Endodermal cell (in vitro differentiated cells): ENCODE measurements at regions not wholly inside any gene's neighbourhood (a gene's known extent, or its start where the extent isn't known, plus 50 kb on each side); places are given as distances from the start of the nearest gene placed in this dataset.
"Not testable (repeated sequence)": the region's sequence is repeated elsewhere in the genome, so short reads cannot be mapped to it uniquely, and the experiment has no call there.

Experiments used
- DNase-seq: peaks from one replicate; pipeline ENCODE4 v3.0.0-alpha.2; 2017
- H3K27ac ChIP-seq: 2 replicates; pipeline ENCODE4 v1.5.1; 2013; ENCODE audit warnings: mild to moderate bottlenecking, low read depth, low read length, moderate library complexity
- H3K27me3 ChIP-seq: 2 replicates; pipeline ENCODE4 v1.6.1; 2013; ENCODE audit warnings: mild to moderate bottlenecking, low read length, moderate library complexity; ENCODE audit not compliant: insufficient read depth, control insufficient read depth, poor library complexity, severe bottlenecking
- H3K36me3 ChIP-seq: 2 replicates; pipeline ENCODE4 v1.7.0; 2013; ENCODE audit warnings: mild to moderate bottlenecking, low read length, moderate library complexity; ENCODE audit not compliant: control insufficient read depth, insufficient read depth
- H3K4me1 ChIP-seq: one replicate; pipeline ENCODE4 v1.7.0; 2013; ENCODE audit warnings: low read length; ENCODE audit not compliant: control insufficient read depth, insufficient read depth
- H3K4me3 ChIP-seq: 2 replicates; pipeline ENCODE4 v1.5.1; 2013; ENCODE audit warnings: mild to moderate bottlenecking, low read length, moderate library complexity
- H3K9ac ChIP-seq: 2 replicates; pipeline ENCODE4 v1.6.1; 2013; ENCODE audit warnings: mild to moderate bottlenecking, low read length, moderate library complexity; ENCODE audit not compliant: poor library complexity, severe bottlenecking; ENCODE audit errors: extremely low read depth
- H3K9me3 ChIP-seq: 2 replicates; pipeline ENCODE4 v1.6.1; 2013; ENCODE audit warnings: mild to moderate bottlenecking, low read length, moderate library complexity; ENCODE audit not compliant: control insufficient read depth
- H3K27ac Mint-ChIP-seq: 2 replicates; pipeline ENCODE4 v1.8.0; 2020; ENCODE audit warnings: mixed read lengths
- H3K27me3 Mint-ChIP-seq: 2 replicates; pipeline ENCODE4 v1.8.0; 2021; ENCODE audit warnings: mild to moderate bottlenecking, mixed read lengths; ENCODE audit not compliant: insufficient read depth
- H3K36me3 Mint-ChIP-seq: 2 replicates; pipeline ENCODE4 v1.8.0; 2020; ENCODE audit warnings: low read depth, mixed read lengths
- H3K4me1 Mint-ChIP-seq: 2 replicates; pipeline ENCODE4 v1.8.0; 2020; ENCODE audit warnings: mixed read lengths
- H3K4me3 Mint-ChIP-seq: 2 replicates; pipeline ENCODE4 v1.8.0; 2020; ENCODE audit warnings: mild to moderate bottlenecking, moderate library complexity, mixed read lengths
- H3K9me3 Mint-ChIP-seq: 2 replicates; pipeline ENCODE4 v1.8.0; 2020; ENCODE audit warnings: mild to moderate bottlenecking, mixed read lengths
- WGBS, 2 experiments: methylation state at CpG; one replicate each; pipeline versions ENCODE4 v1.1.5 to v1.1.7; 2013; ENCODE audit warnings: missing lambda C conversion rate in 2 of 2, mixed read lengths in 1 of 2; ENCODE audit not compliant: insufficient coverage in 1 of 2, insufficient read length in 1 of 2; 5-methylcytosine and 5-hydroxymethylcytosine counted together
- TF ChIP-seq, protein P1 (sequence below): fragments of 200-600 bp; sonication (generic); conservative IDR thresholded peaks from 2 replicates; pipeline ENCODE4 v1.5.0; 2021; ENCODE audit warnings: antibody characterized with exemption, mild to moderate bottlenecking

DNA sequence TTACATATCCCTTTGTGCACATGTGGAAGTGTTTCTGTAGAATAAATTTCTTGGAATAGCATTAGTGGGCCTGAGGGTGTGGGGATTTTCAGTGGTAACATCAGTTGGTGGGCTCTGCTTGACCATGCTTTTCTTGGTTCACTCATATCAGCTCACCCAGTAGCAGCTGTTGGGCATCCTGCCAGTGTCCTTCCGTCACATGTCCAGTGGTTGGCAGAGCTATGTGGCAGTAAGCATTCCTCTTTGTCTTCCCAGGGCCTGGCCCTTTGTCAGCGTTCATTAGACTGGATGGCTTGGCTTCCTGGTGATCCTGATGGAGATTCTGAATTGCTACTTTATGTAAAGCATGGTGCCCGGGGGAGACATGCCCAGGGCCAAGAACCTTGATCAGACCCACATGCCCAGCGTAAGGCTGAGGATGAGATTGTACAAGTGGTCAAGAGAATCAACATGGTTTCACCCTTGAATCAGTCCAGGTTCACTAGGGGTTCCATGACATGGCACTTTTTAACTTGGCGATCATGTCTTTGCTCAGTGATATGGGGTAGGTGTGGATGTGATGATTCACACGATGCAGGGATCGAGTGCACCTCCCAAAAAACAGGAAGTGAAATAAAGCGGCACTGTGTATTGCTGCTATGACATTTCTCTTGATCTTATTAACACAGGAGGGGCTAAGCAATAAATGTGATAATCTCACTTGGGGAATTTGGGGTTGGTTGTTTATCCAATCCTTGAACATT is 72.1 kb upstream of the IGFBP7 start:
- H3K27me3 ChIP-seq = peaks cover 44% of the 10 kb centered on the region
- DNase-seq = no peak
- H3K27me3 Mint-ChIP-seq = peaks cover 44% of the 10 kb centered on the region
- no peak overlapping the region for H3K9ac ChIP-seq
- TF ChIP-seq, protein P1, sequence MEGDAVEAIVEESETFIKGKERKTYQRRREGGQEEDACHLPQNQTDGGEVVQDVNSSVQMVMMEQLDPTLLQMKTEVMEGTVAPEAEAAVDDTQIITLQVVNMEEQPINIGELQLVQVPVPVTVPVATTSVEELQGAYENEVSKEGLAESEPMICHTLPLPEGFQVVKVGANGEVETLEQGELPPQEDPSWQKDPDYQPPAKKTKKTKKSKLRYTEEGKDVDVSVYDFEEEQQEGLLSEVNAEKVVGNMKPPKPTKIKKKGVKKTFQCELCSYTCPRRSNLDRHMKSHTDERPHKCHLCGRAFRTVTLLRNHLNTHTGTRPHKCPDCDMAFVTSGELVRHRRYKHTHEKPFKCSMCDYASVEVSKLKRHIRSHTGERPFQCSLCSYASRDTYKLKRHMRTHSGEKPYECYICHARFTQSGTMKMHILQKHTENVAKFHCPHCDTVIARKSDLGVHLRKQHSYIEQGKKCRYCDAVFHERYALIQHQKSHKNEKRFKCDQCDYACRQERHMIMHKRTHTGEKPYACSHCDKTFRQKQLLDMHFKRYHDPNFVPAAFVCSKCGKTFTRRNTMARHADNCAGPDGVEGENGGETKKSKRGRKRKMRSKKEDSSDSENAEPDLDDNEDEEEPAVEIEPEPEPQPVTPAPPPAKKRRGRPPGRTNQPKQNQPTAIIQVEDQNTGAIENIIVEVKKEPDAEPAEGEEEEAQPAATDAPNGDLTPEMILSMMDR = no peak
- peaks cover 5% of the 10 kb centered on the region for H3K4me1 Mint-ChIP-seq
- no peak overlapping the region for H3K4me3 Mint-ChIP-seq
- H3K4me1 ChIP-seq = no peaks in the 10 kb centered on the region
- no peak overlapping the region for H3K4me3 ChIP-seq
- H3K36me3 ChIP-seq = no peaks in the 10 kb centered on the region
- H3K9me3 Mint-ChIP-seq = no peaks in the 10 kb centered on the region
- H3K9me3 ChIP-seq = no peaks in the 10 kb centered on the region
- WGBS, 2 experiments = 93% methylated on average over 6 to 8 of the region's 8 CpGs
- H3K36me3 Mint-ChIP-seq = no peaks in the 10 kb centered on the region
- H3K27ac Mint-ChIP-seq = no peak overlapping the region
- H3K27ac ChIP-seq = no peak overlapping the region

DNA sequence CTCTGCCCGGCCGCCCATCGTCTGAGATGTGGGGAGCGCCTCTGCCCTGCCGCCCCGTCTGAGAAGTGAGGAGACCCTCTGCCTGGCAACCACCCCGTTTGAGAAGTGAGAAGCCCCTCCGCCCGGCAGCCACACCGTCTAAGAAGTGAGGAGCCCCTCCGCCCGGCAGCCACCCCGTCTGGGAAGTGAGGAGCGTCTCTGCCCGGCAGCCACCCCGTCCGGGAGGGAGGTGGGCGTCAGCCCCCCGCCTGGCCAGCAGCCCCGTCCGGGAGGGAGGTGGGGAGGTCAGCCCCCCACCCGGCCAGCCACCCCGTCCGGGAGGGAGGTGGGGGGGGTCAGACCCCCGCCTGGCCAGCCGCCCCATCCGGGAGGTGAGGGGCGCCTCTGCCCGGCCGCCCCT is 63.0 kb upstream of the IGFBP7 start:
- H3K27ac ChIP-seq, DNase-seq, H3K4me3 ChIP-seq, H3K27me3 ChIP-seq, H3K36me3 Mint-ChIP-seq, H3K4me1 ChIP-seq, H3K9me3 ChIP-seq, H3K27me3 Mint-ChIP-seq, H3K4me1 Mint-ChIP-seq, H3K36me3 ChIP-seq, H3K4me3 Mint-ChIP-seq, H3K9ac ChIP-seq, H3K27ac Mint-ChIP-seq: not testable (repeated sequence)
- H3K9me3 Mint-ChIP-seq = peaks cover 21% of the 10 kb centered on the region
- 95 to 100% methylated on average over 5 to 22 of the region's 30 CpGs for WGBS, 2 experiments

DNA sequence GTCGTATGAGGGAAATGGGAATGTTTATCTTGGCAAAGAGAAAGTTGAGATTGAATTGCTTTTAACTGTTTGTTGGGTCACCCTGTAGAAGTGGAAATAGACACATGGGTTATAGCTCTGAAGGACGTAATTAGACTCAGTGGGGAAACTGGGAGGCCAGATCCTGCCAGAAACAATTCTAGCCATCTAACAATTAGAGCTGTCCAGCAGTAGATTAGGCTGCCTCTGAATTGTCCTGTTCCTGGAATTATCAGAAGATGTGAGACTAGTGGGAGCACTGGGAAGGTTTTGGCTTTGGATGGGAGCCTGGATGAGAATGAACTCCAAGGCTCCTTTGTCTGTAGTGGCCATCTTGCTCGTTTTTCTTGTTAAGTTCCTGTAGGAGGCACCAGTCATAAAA is 61.9 kb upstream of the IGFBP7 start:
- Histone ChIP-seq H3K27me3 (no peaks in the 10 kb centered on the region), H3K4me1 (no peaks in the 10 kb centered on the region), H3K9me3 (no peaks in the 10 kb centered on the region), H3K36me3 (no peaks in the 10 kb centered on the region), H3K27ac (no peak overlapping the region), H3K4me3 (no peak overlapping the region), H3K9ac (no peak overlapping the region)
- Mint-ChIP-seq H3K4me1 (peaks cover 9% of the 10 kb centered on the region), H3K36me3 (peaks cover 3% of the 10 kb centered on the region), H3K27ac (no peak overlapping the region), H3K9me3 (peaks cover 21% of the 10 kb centered on the region), H3K27me3 (peaks cover 3% of the 10 kb centered on the region), H3K4me3 (no peak overlapping the region)
- DNase-seq = no peak
- WGBS, 2 experiments = 89 to 100% methylated on average over 1 to 3 of the region's 3 CpGs
- TF ChIP-seq, protein P1 = no peak

DNA sequence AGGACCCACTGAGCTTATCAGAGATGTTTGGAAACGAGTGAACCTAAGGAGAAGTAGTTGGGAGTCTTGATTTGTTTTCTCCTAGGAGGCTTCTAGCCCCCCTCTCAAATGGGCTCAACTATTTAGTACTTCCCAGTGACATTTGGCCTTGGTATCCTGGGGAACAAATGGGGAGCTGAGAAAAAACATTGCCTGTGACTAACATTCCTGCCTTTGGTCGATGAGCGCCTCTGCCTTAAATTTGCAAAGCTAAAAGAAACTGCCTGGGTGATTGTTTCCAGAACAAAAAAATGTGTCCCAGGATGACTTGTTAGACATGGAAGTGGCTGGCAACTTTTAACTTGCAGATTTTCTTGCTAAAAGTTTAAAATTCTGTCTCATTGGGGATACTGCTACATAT is 58.8 kb upstream of the IGFBP7 start:
- Mint-ChIP-seq H3K27ac (peak overlapping the region; percentile 10), H3K9me3 (peaks cover 17% of the 10 kb centered on the region), H3K27me3 (peaks cover 27% of the 10 kb centered on the region), H3K4me3 (no peak overlapping the region), H3K36me3 (peaks cover 3% of the 10 kb centered on the region), H3K4me1 (peaks cover 14% of the 10 kb centered on the region)
- Histone ChIP-seq H3K4me3 (no peak overlapping the region), H3K36me3 (no peaks in the 10 kb centered on the region), H3K4me1 (no peaks in the 10 kb centered on the region), H3K27me3 (peaks cover 19% of the 10 kb centered on the region), H3K27ac (peak overlapping the region; percentile 40), H3K9ac (no peak overlapping the region), H3K9me3 (no peaks in the 10 kb centered on the region)
- no peak for DNase-seq
- TF ChIP-seq, protein P1 = no peak
- WGBS, 2 experiments = 45 to 63% methylated on average over 2 to 3 of the region's 3 CpGs
